SK-N-MC (cell line): ENCODE measurements at regions not wholly inside any gene's neighbourhood (a gene's known extent, or its start where the extent isn't known, plus 50 kb on each side); places are given as distances from the start of the nearest gene placed in this dataset.

Experiments
- EZH2 ChIP-seq: fragments of 200-600 bp; sonication (generic); IDR thresholded peaks from one replicate; pipeline ENCODE4 v1.6.1; 2017; ENCODE audit warnings: antibody characterized with exemption
- POLR2AphosphoS5 ChIP-seq: IDR thresholded peaks from 2 replicates; pipeline ENCODE4 v1.6.1; 2012; ENCODE audit warnings: mild to moderate bottlenecking, low read depth, low read length, borderline replicate concordance

- TF ChIP-seq POLR2AphosphoS5 (no peak), EZH2 (no peak)
These were observed 330.2 kb downstream of the RRAGC start for GRCh38 chr1:38529391-38529790.
